Inflammatory macrophage treated with lipopolysaccharide for 1 hour (primary cell): ENCODE measurements at regions not wholly inside any gene's neighbourhood (a gene's known extent, or its start where the extent isn't known, plus 50 kb on each side); places are given as distances from the start of the nearest gene placed in this dataset.
A peak's percentile ranks its signal among the peaks of the same experiment; 100 is the strongest.
"Not testable (repeated sequence)": the region's sequence is repeated elsewhere in the genome, so short reads cannot be mapped to it uniquely, and the experiment has no call there.

Experiments
- DNase-seq, 2 donors: peaks; one replicate each; pipeline ENCODE4 v3.0.0-alpha.2; 2020 to 2022

GRCh38 chr2:105522645-105523044 is 123.8 kb upstream of the FHL2 start:
- DNase-seq, result no peak

DNA sequence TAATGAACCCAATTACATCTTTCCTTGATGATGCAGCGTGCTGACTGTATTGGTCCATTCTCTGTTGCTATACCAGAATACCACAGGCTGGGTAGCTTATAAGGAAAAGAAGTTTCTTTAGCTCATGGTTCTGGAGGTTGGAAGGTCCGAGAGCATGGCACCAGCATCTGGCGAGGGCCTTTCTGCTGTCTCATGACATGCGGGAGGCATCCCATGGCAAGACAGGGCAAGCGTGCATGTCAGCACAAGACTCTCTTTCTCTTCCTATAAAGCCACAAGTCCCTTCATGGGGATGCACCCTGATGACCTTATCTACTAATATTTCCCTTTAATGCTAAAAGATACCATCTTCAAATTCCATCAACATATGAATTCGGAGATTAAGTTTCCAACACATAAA is 122.8 kb upstream of the FHL2 start:
- no peak for DNase-seq

- DNase-seq, result peak in 1 of 2 donors; percentile 55
These were observed 122.3 kb upstream of the FHL2 start for GRCh38 chr2:105521176-105521575.

GRCh38 chr2:105519516-105519915 is 120.7 kb upstream of the FHL2 start:
- DNase-seq, result no peak

DNA sequence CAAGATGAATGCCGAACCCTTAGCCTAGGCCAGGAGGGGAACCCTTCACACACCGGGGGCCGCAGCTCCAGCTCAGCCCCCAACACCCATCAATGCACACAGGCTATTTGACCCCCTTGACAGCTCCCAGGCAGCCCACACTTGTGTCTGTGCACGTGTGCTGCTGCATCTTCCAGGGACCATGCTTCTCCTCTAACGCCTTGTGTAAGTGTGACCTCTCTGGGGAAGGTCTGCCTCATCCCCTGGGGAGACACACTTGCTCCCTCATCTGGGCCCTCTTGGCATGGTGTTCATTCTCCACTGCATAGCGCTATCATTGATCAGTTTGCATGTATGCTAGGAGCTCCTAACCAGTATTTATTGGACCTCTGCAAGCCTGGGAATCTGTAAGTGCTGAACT is 120.0 kb upstream of the FHL2 start:
- no peak for DNase-seq

GRCh38 chr2:105517814-105518705 is 119.2 kb upstream of the FHL2 start:
- no peak for DNase-seq

DNA sequence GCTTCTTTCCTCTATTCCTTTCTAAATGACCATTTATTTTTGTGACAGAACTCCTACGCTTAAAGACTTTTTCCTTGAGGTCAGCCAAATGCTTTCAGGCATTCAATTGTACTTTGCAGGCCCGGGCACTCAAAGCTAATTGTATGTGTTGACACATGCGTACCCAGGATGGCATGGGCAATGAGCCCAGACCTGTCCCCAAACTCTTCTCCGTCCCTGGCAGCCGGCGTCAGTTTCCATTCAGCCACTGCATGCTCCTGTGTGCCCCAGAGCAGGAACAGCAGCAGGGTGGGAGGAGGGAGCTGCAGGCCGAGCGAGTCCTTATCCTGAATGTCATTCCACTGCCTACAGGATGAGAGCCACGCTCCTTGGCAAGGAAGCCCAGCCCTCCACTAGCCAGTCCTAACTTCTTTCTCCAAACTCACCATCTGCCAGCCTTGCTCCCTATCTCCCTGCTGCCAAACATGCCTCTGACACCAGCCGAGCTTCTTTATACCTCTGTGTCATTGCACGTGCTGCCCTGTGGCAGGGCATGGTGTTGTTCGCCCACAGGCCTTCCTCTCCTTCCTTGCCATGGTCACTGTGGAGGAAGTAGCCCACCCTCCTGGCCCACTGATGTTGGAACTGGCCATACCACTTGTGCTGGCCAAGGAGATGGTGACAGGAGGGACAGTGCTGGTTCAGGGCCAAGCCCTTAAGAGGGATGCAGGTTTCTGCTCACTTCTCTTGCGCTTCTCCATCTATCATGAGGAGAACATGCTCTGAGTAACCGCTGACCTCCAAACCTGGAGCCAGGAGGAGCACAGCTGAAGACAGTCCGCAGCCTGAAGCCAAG is 116.9 kb upstream of the FHL2 start:
- no peak for DNase-seq

DNA sequence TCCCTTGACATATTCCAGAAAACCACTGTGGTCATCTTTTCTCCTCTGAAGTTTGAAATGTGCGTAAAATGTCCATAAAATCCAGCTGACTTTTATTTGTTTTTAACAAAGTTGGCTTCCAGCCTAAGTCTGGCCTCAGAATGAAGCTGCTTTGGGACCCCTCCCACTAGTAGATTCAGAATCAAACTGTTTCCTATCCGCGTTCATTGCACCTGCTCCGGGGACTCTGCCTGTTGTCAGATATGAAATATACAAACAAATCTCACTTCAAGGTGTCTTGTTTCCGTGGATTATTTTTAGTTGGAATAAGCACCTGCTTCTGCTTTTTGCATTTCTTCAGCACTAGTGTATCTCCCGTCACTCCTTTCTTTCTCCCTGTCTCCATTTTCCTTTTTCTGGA is 115.7 kb upstream of the FHL2 start:
- DNase-seq, result no peak

- DNase-seq, result no peak
These were observed 112.1 kb upstream of the FHL2 start for GRCh38 chr2:105510761-105511528.

DNA sequence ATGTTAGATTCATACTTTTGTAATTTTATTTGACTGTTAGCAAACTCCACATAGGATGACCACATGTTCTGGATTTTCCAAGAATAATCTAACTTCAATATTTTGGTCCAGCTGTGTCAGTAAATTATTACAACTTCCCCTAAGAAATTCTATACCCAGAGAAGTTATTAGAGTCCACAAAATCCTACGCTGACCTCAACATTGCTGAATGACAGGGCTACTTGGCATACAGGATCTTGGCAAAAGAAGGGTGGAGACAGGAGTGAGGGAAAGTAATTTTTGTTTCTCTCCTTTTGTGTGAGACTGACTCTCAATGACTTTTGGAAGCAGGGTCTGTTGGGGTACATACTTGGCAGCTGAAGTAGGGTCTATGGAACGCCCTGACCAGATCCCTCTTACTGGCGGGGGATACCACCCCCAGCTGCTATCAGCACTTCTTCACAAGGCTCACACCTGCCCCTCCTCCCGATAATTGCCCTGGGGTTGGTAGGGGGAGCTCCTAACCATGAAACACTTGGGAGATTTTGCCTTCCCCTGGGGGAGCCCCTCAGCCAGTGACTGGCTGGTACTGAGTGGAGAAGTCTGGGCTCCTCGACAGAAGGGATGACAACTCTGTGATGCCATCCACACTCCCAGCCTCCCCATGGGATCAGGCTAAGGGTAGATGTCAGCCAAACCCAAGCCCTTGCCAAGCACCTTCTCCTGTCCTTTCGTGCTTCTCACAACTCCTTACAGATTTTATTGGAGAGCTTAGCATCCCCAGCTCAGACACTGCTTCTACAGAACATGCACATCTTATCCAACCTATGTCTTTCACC is 110.6 kb upstream of the FHL2 start:
- DNase-seq, result no peak

DNA sequence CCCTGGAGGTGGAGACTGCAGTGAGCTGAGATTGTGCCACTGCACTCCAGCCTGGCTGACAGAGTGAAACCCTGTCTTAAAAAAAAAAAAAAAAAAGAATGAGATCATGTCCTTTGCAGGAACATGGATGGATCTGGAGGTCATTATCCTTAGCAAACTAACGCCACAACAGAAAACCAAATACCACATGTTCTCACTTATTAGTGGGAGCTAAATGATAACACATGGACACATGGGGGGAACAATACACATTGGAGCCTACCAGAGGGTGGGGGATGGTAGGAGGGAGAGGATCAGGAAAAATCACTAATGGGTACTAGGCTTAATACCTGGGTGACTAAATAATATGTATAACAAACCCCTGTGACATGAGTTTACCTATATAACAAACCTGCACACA is 108.0 kb upstream of the FHL2 start:
- not testable (repeated sequence) for DNase-seq

DNA sequence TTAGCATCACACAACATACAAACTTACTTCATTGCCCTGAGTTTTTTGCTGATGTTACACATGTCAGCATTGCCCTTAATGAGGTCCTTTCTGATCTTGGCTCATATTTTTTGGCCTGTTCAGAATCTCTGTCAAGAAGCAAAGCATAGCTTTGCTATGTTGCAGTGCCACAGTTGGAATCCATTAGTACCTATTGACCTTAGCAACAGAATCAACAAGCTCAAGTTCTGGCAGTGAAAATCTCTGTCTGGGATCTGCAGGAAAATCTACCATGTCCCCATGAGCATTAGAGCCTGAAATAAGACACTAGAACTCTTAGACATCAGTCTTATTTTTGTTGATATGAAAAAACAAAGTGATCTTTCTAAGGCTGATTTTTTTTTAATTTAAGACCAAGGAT is 105.6 kb upstream of the FHL2 start:
- no peak for DNase-seq

- no peak for DNase-seq
These were observed 103.9 kb upstream of the FHL2 start for GRCh38 chr2:105502625-105503334.

DNA sequence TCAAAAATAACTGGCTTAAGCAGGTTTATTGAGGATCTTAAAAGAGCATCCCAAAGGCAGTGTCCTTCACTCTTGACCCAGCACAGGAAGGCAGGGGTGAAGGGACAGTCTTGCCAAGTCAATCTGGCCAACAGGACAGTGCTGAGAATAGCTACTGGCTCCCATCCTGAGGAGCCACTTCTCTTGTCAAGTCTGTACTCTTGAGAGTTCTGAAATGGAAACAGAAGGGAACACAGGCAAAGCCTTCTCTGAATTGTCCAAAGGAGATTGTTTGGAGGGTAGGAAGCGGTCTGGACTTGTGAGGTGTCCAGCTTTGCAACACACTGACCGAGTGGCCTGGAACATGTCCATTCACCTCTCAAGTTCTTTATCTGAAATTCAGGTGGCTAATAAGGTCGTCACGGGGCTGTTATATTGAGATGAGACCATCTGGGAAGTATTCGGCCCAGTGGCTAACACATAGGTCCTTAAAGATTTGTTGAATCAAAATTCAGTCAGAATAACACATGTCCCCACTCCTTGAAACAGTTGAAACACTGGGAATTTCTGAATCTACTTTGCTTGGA is 99.5 kb upstream of the FHL2 start:
- no peak for DNase-seq

- no peak for DNase-seq
These were observed 98.2 kb upstream of the FHL2 start for GRCh38 chr2:105497094-105497493.

- no peak for DNase-seq
These were observed 97.4 kb upstream of the FHL2 start for GRCh38 chr2:105496271-105496670.

DNA sequence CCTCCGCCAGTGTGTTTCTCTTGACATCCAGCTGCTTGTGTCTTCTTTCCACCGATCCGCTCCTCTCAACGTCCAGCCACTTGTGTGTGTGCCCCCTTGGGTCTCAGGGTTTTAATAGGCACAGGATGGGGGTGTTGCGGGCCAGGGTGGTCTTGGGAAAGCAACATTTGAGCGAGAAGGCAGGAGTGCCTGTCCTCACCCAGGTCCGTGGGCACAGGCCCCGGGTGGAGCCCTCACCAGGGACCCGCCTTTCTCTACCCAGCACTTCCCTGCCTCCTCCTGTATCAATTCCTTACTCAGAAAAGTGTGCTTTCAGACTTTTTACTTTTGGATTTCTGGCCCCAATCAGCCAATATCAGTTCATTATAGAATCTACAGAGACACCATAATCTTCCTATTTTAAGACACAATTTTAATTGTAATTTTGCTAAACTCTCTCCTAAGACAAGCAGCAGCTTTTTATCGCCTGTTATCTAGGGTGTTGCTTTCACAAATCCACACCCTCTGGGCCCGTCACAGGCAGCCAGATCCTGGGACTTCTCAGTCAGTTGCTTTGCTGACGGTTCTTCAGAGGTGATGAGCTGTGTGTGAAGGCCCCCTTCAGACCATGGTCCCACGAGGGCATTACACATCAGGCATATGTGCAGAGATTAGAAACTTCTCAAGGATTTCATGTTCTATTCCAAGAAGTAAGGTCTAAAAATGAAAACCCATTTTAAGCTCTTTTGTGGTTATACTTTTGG is 96.0 kb upstream of the FHL2 start:
- no peak for DNase-seq

GRCh38 chr2:105490956-105491355 is 92.1 kb upstream of the FHL2 start:
- no peak for DNase-seq

GRCh38 chr2:105490204-105490603 is 91.4 kb upstream of the FHL2 start:
- no peak for DNase-seq

DNA sequence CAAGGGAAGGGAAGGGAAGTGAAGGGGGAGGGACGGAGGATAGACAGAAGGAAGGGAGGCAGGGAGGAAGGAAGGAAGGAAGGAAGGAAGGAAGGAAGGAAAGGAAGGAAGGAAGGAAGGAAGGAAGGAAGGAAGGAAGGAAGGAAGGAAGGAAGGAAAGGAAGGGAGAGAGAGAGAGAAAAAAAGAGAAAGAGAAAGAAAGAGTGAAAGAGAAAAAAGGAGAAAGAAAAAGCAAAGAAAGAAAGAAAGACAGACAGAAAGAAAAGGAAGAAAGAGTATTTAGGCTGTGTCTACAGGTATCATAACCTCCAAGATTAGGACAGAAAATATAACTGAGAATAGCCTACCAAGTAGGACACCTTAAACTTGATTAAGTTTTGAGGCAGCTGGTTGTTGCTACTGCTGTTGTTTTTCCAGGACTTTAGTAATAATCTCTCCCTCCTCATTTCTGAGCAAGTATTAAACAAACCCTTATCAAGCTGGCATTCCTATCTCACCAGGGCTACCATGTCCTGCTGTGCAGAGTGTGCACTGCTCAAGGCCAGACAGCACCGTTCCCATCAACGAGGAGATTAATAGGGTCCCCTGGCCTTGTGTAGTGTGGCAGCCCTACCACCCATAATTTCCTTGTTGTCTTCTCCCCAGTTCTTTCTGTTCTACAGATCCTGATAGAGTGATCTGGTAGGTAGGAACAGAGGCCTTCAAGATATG is 90.5 kb upstream of the FHL2 start:
- DNase-seq, result no peak
